MM.1S (cell line): ENCODE measurements at regions not wholly inside any gene's neighbourhood (a gene's known extent, or its start where the extent isn't known, plus 50 kb on each side); places are given as distances from the start of the nearest gene placed in this dataset.

Experiments
- DNase-seq: peaks from one replicate; pipeline ENCODE4 v3.0.0-alpha.2; 2015
- H2AFZ ChIP-seq: fragments of 300-600 bp; sonication (generic); 2 replicates; pipeline ENCODE4 v1.6.0; 2016; ENCODE audit warnings: antibody characterized with exemption, low read length
- H3F3A ChIP-seq: fragments of 300-600 bp; sonication (generic); 2 replicates; pipeline ENCODE4 v1.6.1; 2016; ENCODE audit warnings: mild to moderate bottlenecking, antibody characterized with exemption, low read length, moderate library complexity, mixed read lengths; ENCODE audit not compliant: insufficient read depth
- H3K27ac ChIP-seq: fragments of 300-600 bp; sonication (generic); 2 replicates; pipeline ENCODE4 v1.5.1; 2016; ENCODE audit warnings: mild to moderate bottlenecking, low read length
- H3K27me3 ChIP-seq: fragments of 300-600 bp; sonication (generic); replicated peaks from 2 replicates; pipeline ENCODE4 v1.6.0; 2016; ENCODE audit warnings: low read length; ENCODE audit not compliant: insufficient read depth
- H3K36me3 ChIP-seq: fragments of 300-600 bp; sonication (generic); replicated peaks from 2 replicates; pipeline ENCODE4 v1.6.1; 2016; ENCODE audit warnings: mild to moderate bottlenecking, low read length, mixed read lengths; ENCODE audit not compliant: insufficient read depth
- H3K4me1 ChIP-seq: fragments of 300-600 bp; sonication (generic); 2 replicates; pipeline ENCODE4 v1.6.1; 2016; ENCODE audit warnings: low read length, mixed read lengths
- H3K4me2 ChIP-seq: fragments of 300-600 bp; sonication (generic); 2 replicates; pipeline ENCODE4 v1.6.0; 2016; ENCODE audit warnings: low read depth, low read length
- H3K4me3 ChIP-seq: fragments of 300-600 bp; sonication (generic); 2 replicates; pipeline ENCODE4 v1.5.1; 2016; ENCODE audit warnings: low read length, mixed read lengths
- H3K79me2 ChIP-seq: fragments of 300-600 bp; sonication (generic); 2 replicates; pipeline ENCODE4 v1.6.1; 2016; ENCODE audit warnings: mixed run types, low read length, mixed read lengths
- H3K9ac ChIP-seq: fragments of 300-600 bp; sonication (generic); 2 replicates; pipeline ENCODE4 v1.6.1; 2016; ENCODE audit warnings: low read length, mixed read lengths
- H3K9me2 ChIP-seq: fragments of 300-600 bp; sonication (generic); replicated peaks from 2 replicates; pipeline ENCODE4 v1.6.1; 2016; ENCODE audit warnings: mild to moderate bottlenecking, low read length, mixed read lengths; ENCODE audit not compliant: insufficient read depth
- H3K9me3 ChIP-seq: fragments of 300-600 bp; sonication (generic); replicated peaks from 2 replicates; pipeline ENCODE4 v1.6.1; 2016; ENCODE audit warnings: mild to moderate bottlenecking, low read length, mixed read lengths; ENCODE audit not compliant: insufficient read depth
- H4K20me1 ChIP-seq: fragments of 300-600 bp; sonication (generic); 2 replicates; pipeline ENCODE4 v1.6.1; 2016; ENCODE audit warnings: mild to moderate bottlenecking, low read length, moderate library complexity, mixed read lengths; ENCODE audit not compliant: insufficient read depth
- EZH2 ChIP-seq: fragments of 300-600 bp; sonication (generic); optimal IDR thresholded peaks from 2 replicates; pipeline ENCODE3; 2017; ENCODE audit warnings: low read depth, mild to moderate bottlenecking, antibody characterized with exemption, low read length, mixed read lengths
- EZH2phosphoT487 ChIP-seq: fragments of 300-600 bp; sonication (generic); IDR thresholded peaks from 2 replicates; pipeline ENCODE4 v1.6.1; 2018; ENCODE audit warnings: antibody characterized with exemption, low read length
- TF ChIP-seq, protein P1 (sequence below): fragments of 300-600 bp; sonication (generic); IDR thresholded peaks from 2 replicates; pipeline ENCODE4 v1.5.1; 2016; ENCODE audit warnings: antibody characterized with exemption, low read length, mixed read lengths

DNA sequence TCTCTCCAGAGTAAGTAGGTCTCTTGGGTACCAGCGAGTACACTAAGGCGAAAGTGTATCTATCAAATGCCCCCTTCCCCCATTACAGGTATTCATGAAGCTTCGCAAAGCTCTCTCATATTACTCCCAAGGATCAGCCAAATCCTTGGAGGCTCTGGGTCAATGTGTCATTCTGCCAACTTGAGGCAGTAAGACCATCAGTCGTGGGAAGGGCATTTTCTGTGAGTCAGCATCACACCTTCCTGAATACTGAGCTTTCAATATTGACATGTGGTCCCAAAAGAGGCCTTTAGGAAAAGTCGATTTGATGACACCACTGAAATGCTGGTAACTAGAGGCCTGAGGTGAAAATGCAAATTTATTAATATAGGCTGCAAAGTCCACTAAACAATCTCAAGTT, 323.9 kb downstream of the LRIG3 start:
- Histone ChIP-seq H3K4me2 (no peak overlapping the region), H2AFZ (no peak overlapping the region), H3K4me1 (no peaks in the 10 kb centered on the region), H3K79me2 (no peaks in the 10 kb centered on the region), H3K27me3 (no peaks in the 10 kb centered on the region), H3K9me2 (no peaks in the 10 kb centered on the region), H3K36me3 (no peaks in the 10 kb centered on the region), H3K27ac (no peak overlapping the region), H3K4me3 (no peak overlapping the region), H4K20me1 (no peaks in the 10 kb centered on the region), H3K9me3 (no peaks in the 10 kb centered on the region), H3F3A (no peaks in the 10 kb centered on the region), H3K9ac (no peak overlapping the region)
- TF ChIP-seq EZH2 (no peak), EZH2phosphoT487 (no peak)
- TF ChIP-seq, protein P1, sequence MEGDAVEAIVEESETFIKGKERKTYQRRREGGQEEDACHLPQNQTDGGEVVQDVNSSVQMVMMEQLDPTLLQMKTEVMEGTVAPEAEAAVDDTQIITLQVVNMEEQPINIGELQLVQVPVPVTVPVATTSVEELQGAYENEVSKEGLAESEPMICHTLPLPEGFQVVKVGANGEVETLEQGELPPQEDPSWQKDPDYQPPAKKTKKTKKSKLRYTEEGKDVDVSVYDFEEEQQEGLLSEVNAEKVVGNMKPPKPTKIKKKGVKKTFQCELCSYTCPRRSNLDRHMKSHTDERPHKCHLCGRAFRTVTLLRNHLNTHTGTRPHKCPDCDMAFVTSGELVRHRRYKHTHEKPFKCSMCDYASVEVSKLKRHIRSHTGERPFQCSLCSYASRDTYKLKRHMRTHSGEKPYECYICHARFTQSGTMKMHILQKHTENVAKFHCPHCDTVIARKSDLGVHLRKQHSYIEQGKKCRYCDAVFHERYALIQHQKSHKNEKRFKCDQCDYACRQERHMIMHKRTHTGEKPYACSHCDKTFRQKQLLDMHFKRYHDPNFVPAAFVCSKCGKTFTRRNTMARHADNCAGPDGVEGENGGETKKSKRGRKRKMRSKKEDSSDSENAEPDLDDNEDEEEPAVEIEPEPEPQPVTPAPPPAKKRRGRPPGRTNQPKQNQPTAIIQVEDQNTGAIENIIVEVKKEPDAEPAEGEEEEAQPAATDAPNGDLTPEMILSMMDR: no peak
- no peak for DNase-seq

DNA sequence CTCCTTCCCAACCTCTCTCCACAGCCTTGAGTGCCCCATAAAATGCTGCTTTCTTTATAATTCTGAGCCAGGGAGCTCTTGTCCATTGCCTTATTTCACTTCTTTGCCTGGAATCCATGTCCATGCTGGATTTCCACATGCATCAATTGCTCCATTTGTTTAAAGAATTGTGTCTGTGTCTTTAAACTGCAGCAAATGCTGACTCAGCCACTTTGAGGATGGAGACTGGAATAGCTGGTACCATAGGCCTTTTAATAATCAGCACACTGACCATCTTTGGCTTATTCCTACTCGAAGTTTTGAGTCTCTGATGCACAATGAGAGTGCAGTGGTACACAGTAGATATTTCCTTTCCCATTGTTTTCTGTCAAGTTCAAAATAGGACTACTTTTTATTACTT, 318.8 kb downstream of the LRIG3 start:
- H3K27ac ChIP-seq: no peak overlapping the region
- H4K20me1 ChIP-seq: no peaks in the 10 kb centered on the region
- TF ChIP-seq, protein P1: no peak
- no peak overlapping the region for H3K4me3 ChIP-seq
- H3F3A ChIP-seq: no peaks in the 10 kb centered on the region
- H3K9ac ChIP-seq: no peak overlapping the region
- H3K27me3 ChIP-seq: no peaks in the 10 kb centered on the region
- no peak for DNase-seq
- no peaks in the 10 kb centered on the region for H3K4me1 ChIP-seq
- H3K79me2 ChIP-seq: no peaks in the 10 kb centered on the region
- no peak overlapping the region for H2AFZ ChIP-seq
- H3K4me2 ChIP-seq: no peak overlapping the region
- H3K9me3 ChIP-seq: no peaks in the 10 kb centered on the region
- H3K9me2 ChIP-seq: no peaks in the 10 kb centered on the region
- H3K36me3 ChIP-seq: no peaks in the 10 kb centered on the region

DNA sequence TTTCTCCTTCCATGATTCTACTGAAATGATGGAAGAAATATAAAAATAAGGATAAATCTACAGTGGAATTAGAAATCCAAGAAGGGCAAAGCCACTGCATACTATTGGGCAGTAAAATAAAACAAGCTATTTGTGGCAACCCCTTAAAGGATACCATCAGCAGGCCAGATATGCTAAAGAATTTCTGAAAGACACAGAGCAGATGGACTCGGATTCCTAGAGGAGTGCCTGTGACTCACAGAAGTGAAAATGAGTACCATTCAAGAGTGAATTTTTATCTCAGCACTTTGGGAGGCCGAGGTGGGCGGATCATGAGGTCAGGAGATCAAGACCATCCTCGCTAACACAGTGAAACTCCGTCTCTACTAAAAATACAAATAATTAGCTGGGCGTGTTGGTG, 318.1 kb downstream of the LRIG3 start:
- Histone ChIP-seq H3F3A (no peaks in the 10 kb centered on the region), H3K9ac (no peak overlapping the region), H3K27me3 (no peaks in the 10 kb centered on the region), H3K27ac (no peak overlapping the region), H3K4me3 (no peak overlapping the region), H4K20me1 (no peaks in the 10 kb centered on the region), H2AFZ (no peak overlapping the region), H3K4me1 (no peaks in the 10 kb centered on the region), H3K9me3 (no peaks in the 10 kb centered on the region), H3K79me2 (no peaks in the 10 kb centered on the region), H3K36me3 (no peaks in the 10 kb centered on the region), H3K4me2 (no peak overlapping the region), H3K9me2 (no peaks in the 10 kb centered on the region)
- DNase-seq: no peak
- no peak for TF ChIP-seq EZH2
- TF ChIP-seq, protein P1: no peak

DNA sequence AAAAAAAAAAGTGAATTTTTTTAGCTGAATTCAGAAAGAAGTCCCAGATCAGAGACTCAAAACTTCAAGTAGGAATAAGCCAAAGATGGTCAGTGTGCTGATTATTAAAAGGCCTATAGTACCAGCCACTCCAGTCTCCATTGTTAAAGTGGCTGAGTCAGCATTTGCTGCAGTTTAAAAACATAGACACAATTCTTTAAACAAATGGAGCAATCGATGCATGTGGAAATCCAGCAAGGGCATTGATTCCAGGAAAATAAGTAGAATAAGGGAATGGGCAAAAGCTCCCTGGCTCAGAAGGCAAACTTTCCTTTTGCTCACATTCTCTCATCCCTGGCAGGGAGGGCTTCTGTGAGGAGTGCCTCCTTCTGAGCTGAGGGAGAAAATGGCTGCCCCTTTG, 317.6 kb downstream of the LRIG3 start:
- Histone ChIP-seq H3K9ac (no peak overlapping the region), H3K4me3 (no peak overlapping the region), H3K9me2 (no peaks in the 10 kb centered on the region), H3K36me3 (no peaks in the 10 kb centered on the region), H3F3A (no peaks in the 10 kb centered on the region), H3K79me2 (no peaks in the 10 kb centered on the region), H3K27ac (no peak overlapping the region), H4K20me1 (no peaks in the 10 kb centered on the region), H3K9me3 (no peaks in the 10 kb centered on the region), H3K4me1 (no peaks in the 10 kb centered on the region), H2AFZ (no peak overlapping the region), H3K27me3 (no peaks in the 10 kb centered on the region), H3K4me2 (no peak overlapping the region)
- TF ChIP-seq, protein P1: no peak
- TF ChIP-seq EZH2phosphoT487 (no peak), EZH2 (no peak)
- no peak for DNase-seq
